ENCODE measurements at regions not wholly inside any gene's neighbourhood (a gene's known extent, or its start where the extent isn't known, plus 50 kb on each side); places are given as distances from the start of the nearest gene placed in this dataset.

- TF ChIP-seq CTCF (IDR thresholded peaks at IDR 0.05), result no peak
These were observed 110.1 kb downstream of the TMEM167A start for GRCh38 chr5:82967072-82967471.

- TF ChIP-seq CTCF (IDR thresholded peaks at IDR 0.05), result no peak
These were observed 117.7 kb downstream of the TMEM167A start for GRCh38 chr5:82959466-82959865.

GRCh38 chr5:82956600-82956999 lies 120.6 kb downstream of the TMEM167A start:
- TF ChIP-seq CTCF (IDR thresholded peaks at IDR 0.05), result no peak

- TF ChIP-seq CTCF (IDR thresholded peaks at IDR 0.05), result no peak
These were observed 124.9 kb downstream of the TMEM167A start for GRCh38 chr5:82952326-82952725.

GRCh38 chr5:82942083-82942881 lies 134.9 kb downstream of the TMEM167A start:
- TF ChIP-seq CTCF (IDR thresholded peaks at IDR 0.05), result no peak

- TF ChIP-seq CTCF (IDR thresholded peaks at IDR 0.05), result no peak
These were observed 138.1 kb downstream of the TMEM167A start for GRCh38 chr5:82938901-82939725.

- TF ChIP-seq CTCF (IDR thresholded peaks at IDR 0.05), result no peak
These were observed 146.1 kb downstream of the TMEM167A start for GRCh38 chr5:82931110-82931509.
